Spleen (tissue), 7 donors: ENCODE measurements at regions not wholly inside any gene's neighbourhood (a gene's known extent, or its start where the extent isn't known, plus 50 kb on each side); places are given as distances from the start of the nearest gene placed in this dataset.

ENCODE experiments used
- POLR2A ChIP-seq, 3 donors: fragments of 450-650 bp; IDR thresholded peaks; one replicate each; pipeline ENCODE4 v1.5.1; 2017; ENCODE audit warnings: antibody characterized with exemption in 3 of 3, mild to moderate bottlenecking in 1 of 3
- TF ChIP-seq, protein P1 (sequence below), 11 experiments: fragments of 200-600 bp in 7 of 11; fragments of 450-650 bp in 4 of 11; sonication (generic) in 4 of 11; IDR thresholded peaks in 8 of 11; conservative IDR thresholded peaks in 3 of 11; 1 replicate in 7 of 11; 2 replicates in 4 of 11; pipeline versions ENCODE4 v1.4.0 to v1.8.0; 2016 to 2021; ENCODE audit warnings: antibody characterized with exemption in 11 of 11, inconsistent platforms in 4 of 11, mild to moderate bottlenecking in 1 of 11
- donor health status: DM: no; HTN: no; CAD: no; lungs with moderate emphysema.
- donor health status: DM: no; HTN: no; CAD: no.
- donor health status: DM: no; HTN: no; CAD: no.

DNA sequence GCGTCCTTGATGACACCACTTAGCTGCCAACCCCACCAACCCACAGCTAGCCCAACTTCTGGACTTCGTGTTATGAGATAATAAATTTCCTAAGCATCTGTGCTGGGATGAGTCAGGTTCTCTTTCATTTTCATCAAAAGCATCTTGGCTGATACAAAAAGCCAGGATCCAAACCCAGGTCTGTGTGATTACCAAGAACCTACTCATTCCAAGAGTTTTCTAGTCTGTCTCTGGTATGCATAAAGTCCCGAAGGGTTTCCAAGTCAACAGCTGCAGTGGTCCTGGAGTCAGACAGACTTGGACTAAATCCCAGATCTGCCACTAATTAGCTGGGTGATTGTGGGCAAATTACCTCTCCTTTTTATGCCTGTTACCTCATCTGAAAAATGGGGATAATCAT, 55.5 kb upstream of the SERP2 start:
- no peak for TF ChIP-seq POLR2A (IDR thresholded peaks at IDR 0.05)
- TF ChIP-seq, protein P1, sequence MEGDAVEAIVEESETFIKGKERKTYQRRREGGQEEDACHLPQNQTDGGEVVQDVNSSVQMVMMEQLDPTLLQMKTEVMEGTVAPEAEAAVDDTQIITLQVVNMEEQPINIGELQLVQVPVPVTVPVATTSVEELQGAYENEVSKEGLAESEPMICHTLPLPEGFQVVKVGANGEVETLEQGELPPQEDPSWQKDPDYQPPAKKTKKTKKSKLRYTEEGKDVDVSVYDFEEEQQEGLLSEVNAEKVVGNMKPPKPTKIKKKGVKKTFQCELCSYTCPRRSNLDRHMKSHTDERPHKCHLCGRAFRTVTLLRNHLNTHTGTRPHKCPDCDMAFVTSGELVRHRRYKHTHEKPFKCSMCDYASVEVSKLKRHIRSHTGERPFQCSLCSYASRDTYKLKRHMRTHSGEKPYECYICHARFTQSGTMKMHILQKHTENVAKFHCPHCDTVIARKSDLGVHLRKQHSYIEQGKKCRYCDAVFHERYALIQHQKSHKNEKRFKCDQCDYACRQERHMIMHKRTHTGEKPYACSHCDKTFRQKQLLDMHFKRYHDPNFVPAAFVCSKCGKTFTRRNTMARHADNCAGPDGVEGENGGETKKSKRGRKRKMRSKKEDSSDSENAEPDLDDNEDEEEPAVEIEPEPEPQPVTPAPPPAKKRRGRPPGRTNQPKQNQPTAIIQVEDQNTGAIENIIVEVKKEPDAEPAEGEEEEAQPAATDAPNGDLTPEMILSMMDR (IDR thresholded peaks at IDR 0.05 in 8 of 11, conservative IDR thresholded peaks at IDR 0.05 in 3 of 11): no peak
